Heart left ventricle (tissue), 16 donors: ENCODE measurements at regions not wholly inside any gene's neighbourhood (a gene's known extent, or its start where the extent isn't known, plus 50 kb on each side); places are given as distances from the start of the nearest gene placed in this dataset.

ENCODE experiments used
- ATAC-seq, 4 donors: fragments of 200-7000 bp; cut with Tn5 transposase; one replicate each; pipeline ENCODE4 v1.9.1; 2020 to 2022; ENCODE audit warnings: moderate library complexity in 4 of 4, mild to moderate bottlenecking in 3 of 4, moderate number of reproducible peaks in 1 of 4
- DNase-seq, 5 donors: peaks; one replicate each; pipeline ENCODE4 v3.0.0-alpha.2; 2020
- H3K27ac ChIP-seq, 12 donors: fragments of 200-600 bp; sonication (generic) in 4 of 12; one replicate each; pipeline versions ENCODE4 v1.5.0 to v1.8.0; 2016 to 2022; ENCODE audit warnings: mild to moderate bottlenecking in 2 of 12
- H3K27me3 ChIP-seq, 9 donors: fragments of 200-600 bp; sonication (generic) in 2 of 9; one replicate each; pipeline versions ENCODE4 v1.5.1 to v1.8.0; 2016 to 2022; ENCODE audit warnings: mild to moderate bottlenecking in 3 of 9
- H3K36me3 ChIP-seq, 9 donors: fragments of 200-600 bp; sonication (generic) in 2 of 9; one replicate each; pipeline versions ENCODE4 v1.5.0 to v1.8.0; 2018 to 2022; ENCODE audit warnings: mild to moderate bottlenecking in 2 of 9
- H3K4me1 ChIP-seq, 12 donors: fragments of 200-600 bp; sonication (generic) in 4 of 12; one replicate each; pipeline versions ENCODE4 v1.5.0 to v1.8.0; 2016 to 2022; ENCODE audit warnings: mild to moderate bottlenecking in 3 of 12
- H3K4me3 ChIP-seq, 12 donors: fragments of 200-600 bp; sonication (generic) in 4 of 12; one replicate each; pipeline versions ENCODE4 v1.5.0 to v1.8.0; 2017 to 2022; ENCODE audit warnings: mild to moderate bottlenecking in 9 of 12, moderate library complexity in 4 of 12
- H3K9me3 ChIP-seq, 12 donors: fragments of 200-600 bp; sonication (generic) in 4 of 12; one replicate each; pipeline versions ENCODE4 v1.5.0 to v1.8.0; 2016 to 2022; ENCODE audit warnings: mild to moderate bottlenecking in 1 of 12
- CTCF ChIP-seq, 12 donors: fragments of 200-600 bp; sonication (generic) in 4 of 12; IDR thresholded peaks; one replicate each; pipeline versions ENCODE4 v1.5.0 to v1.8.0; 2018 to 2022; ENCODE audit warnings: antibody characterized with exemption in 12 of 12, mild to moderate bottlenecking in 5 of 12
- POLR2A ChIP-seq, 2 donors: fragments of 450-650 bp; IDR thresholded peaks; one replicate each; pipeline ENCODE4 v1.6.1; 2017; ENCODE audit warnings: antibody characterized with exemption in 2 of 2, mild to moderate bottlenecking in 2 of 2, moderate library complexity in 2 of 2
- WGBS, 4 donors: extraction: QIAGEN DNeasy Blood & Tissue Kit in 2 of 4; methylation state at CpG; one replicate each; pipeline versions ENCODE4 v1.1.5 to v1.1.7; 2013 to 2018; 5-methylcytosine and 5-hydroxymethylcytosine counted together
- intact Hi-C, 10 donors: fragments of 100-400 bp; cut with DNase I; formaldehyde crosslinking; loops; one replicate each; pipeline versions ENCODE4 v1.11.1 to v1.14.2; 2022
- donor health status: ischemic (EF 13 %, LVEDD 7.1; RV severe dilation, severe dysfunction).
- donor health status: healthy with polysubstance abuse.
- donor health status: DM: no; HTN: yes; CAD: no.
- donor health status: DM: no; HTN: no; CAD: no.
- donor health status: ischemic (EF 25% LVEDD 6.9; RV normal size, moderate dysfunction).
- donor health status: ischemic (EF 25% LVEDD 5.7; RV mildly dilated, moderate dysfunction).
- donor health status: healthy.
- donor health status: DM: yes; HTN: yes; CAD: no.
- donor health status: ischemic (EF 35%, LVEDD 5.7; RV mildly dilated, moderate dysfunction).
- donor health status: nonischemic (EF 11% LVEDD 7.7; RV severe dilation, severe dysfunction).
- donor health status: DM: yes; HTN: yes; CAD: no.
- donor health status: PGD.
- donor health status: ischemic (EF 29% LVEDD 5.4; RV normal size, mild dysfunction).
- donor health status: nonischemic (EF 23%, LVEDD 6.1; RV moderate dilation, normal function).

- H3K4me3 ChIP-seq, result no peak overlapping the region
- H3K4me1 ChIP-seq, result peaks cover 0 to 5% (median 0%) of the 10 kb centered on the region in 12 donors
- WGBS, 4 donors, result 96 to 99% (median 98%) methylated on average over 3 of the region's 3 CpGs
- no peaks in the 10 kb centered on the region for H3K9me3 ChIP-seq
- no peaks in the 10 kb centered on the region for H3K36me3 ChIP-seq
- TF ChIP-seq CTCF (IDR thresholded peaks at IDR 0.05), result no peak
- TF ChIP-seq POLR2A (IDR thresholded peaks at IDR 0.05), result no peak
- no peak for DNase-seq
- ATAC-seq, result no peak
- intact Hi-C loops, result loop anchor here in 1 of 10 donors (10.0 kb wide), 1 partner anchor 151 kb away; no protein-coding TSS in a partner anchor
- H3K27me3 ChIP-seq, result no peaks in the 10 kb centered on the region
- no peak overlapping the region for H3K27ac ChIP-seq
Observed at GRCh38 chr5:103375863-103376591, 117.5 kb downstream of the MACIR start.

- no peaks in the 10 kb centered on the region for H3K9me3 ChIP-seq
- H3K36me3 ChIP-seq, result no peaks in the 10 kb centered on the region
- 79 to 92% (median 83%) methylated on average over 1 of the region's 1 CpG for WGBS, 4 donors
- no peaks in the 10 kb centered on the region for H3K27me3 ChIP-seq
- ATAC-seq (no peak), DNase-seq (no peak)
- H3K4me1 ChIP-seq, result peaks cover 0 to 5% (median 0%) of the 10 kb centered on the region in 12 donors
- H3K27ac ChIP-seq, result no peak overlapping the region
- no peak overlapping the region for H3K4me3 ChIP-seq
- no peak for TF ChIP-seq POLR2A (IDR thresholded peaks at IDR 0.05)
- no peak for TF ChIP-seq CTCF (IDR thresholded peaks at IDR 0.05)
- intact Hi-C loops, result loop anchor here in 1 of 10 donors (10.0 kb wide), 1 partner anchor 151 kb away; no protein-coding TSS in a partner anchor
Observed at GRCh38 chr5:103375350-103375749, 116.8 kb downstream of the MACIR start.

GRCh38 chr5:103374473-103374963 is 116.0 kb downstream of the MACIR start:
- ATAC-seq (no peak), DNase-seq (no peak)
- Histone ChIP-seq H3K4me1 (peaks cover 0 to 5% (median 0%) of the 10 kb centered on the region in 12 donors), H3K27me3 (no peaks in the 10 kb centered on the region), H3K27ac (no peak overlapping the region), H3K9me3 (no peaks in the 10 kb centered on the region), H3K4me3 (no peak overlapping the region), H3K36me3 (no peaks in the 10 kb centered on the region)
- TF ChIP-seq POLR2A (IDR thresholded peaks at IDR 0.05) (no peak), CTCF (IDR thresholded peaks at IDR 0.05) (no peak)
- 55 to 64% (median 58%) methylated on average over 4 of the region's 4 CpGs for WGBS, 4 donors
- intact Hi-C loops, result loop anchor here in 1 of 10 donors (10.0 kb wide), 1 partner anchor 150 kb away; no protein-coding TSS in a partner anchor

DNA sequence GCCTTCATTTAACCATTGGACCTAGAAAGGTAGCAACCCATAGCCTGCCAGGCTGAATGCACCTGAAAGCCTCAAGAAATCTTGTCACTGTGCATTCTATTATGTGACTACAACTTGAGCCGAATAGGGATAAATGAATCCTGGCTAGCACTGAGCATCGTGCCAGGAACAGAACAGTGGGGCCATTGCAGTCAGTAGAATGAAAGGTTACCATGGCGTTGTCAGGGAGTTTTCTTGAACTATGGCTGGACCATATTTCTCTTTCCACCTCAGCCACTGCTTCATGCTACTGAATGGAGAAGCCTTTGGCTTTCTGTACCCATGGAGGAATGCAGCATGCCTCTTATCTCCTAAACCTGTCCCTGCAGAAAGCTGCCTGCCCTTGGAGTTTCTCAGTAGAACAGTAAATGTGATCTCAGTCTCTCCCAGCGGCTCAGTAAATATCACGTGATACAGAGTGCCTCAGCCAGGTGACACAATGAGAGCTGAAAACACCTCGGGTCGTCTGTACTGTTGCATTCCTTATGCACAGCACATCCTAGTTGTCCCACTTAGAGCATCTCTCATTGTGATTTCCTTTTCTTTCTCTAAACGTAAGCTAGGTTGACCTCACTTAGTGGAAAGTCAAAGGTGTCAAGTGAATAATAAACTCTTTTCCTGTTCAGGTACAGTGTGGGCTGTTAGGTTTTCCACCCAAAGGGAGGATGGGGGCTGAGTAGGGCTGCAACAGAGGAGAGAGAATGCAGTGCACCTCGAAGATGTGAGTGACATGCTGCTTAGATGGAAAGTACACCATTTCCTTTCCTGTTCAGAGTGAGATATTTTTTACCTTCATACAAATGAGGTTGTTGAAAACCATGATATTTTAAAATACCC is 115.3 kb downstream of the MACIR start:
- ATAC-seq (no peak), DNase-seq (no peak)
- Histone ChIP-seq H3K36me3 (no peaks in the 10 kb centered on the region), H3K27ac (no peak overlapping the region), H3K9me3 (peaks cover 0 to 6% (median 0%) of the 10 kb centered on the region in 12 donors), H3K4me1 (peaks cover 0 to 5% (median 0%) of the 10 kb centered on the region in 12 donors), H3K27me3 (no peaks in the 10 kb centered on the region), H3K4me3 (no peak overlapping the region)
- TF ChIP-seq POLR2A (IDR thresholded peaks at IDR 0.05) (no peak), CTCF (IDR thresholded peaks at IDR 0.05) (no peak)
- intact Hi-C loops, result loop anchor here in 1 of 10 donors (10.0 kb wide), 1 partner anchor 149 kb away; no protein-coding TSS in a partner anchor
- 53 to 60% (median 55%) methylated on average over 9 of the region's 9 CpGs for WGBS, 4 donors
